Stimulated activated CD8-positive, alpha-beta memory T cell treated with anti-CD3 and anti-CD28 coated beads, Interleukin-15, amount 100 ng/mL, for 4 hours (primary cell): ENCODE measurements at regions not wholly inside any gene's neighbourhood (a gene's known extent, or its start where the extent isn't known, plus 50 kb on each side); places are given as distances from the start of the nearest gene placed in this dataset.
"Not testable (repeated sequence)": the region's sequence is repeated elsewhere in the genome, so short reads cannot be mapped to it uniquely, and the experiment has no call there.

Source experiments
- DNase-seq, 2 donors: peaks; one replicate each; pipeline ENCODE4 v3.0.0-alpha.2; 2020; ENCODE audit warnings: low read depth in 2 of 2

- no peak for DNase-seq
These were observed 60.6 kb upstream of the EMB start for GRCh38 chr5:50501491-50502228.

GRCh38 chr5:50513028-50513457, 72.0 kb upstream of the EMB start:
- DNase-seq = not testable (repeated sequence)

- DNase-seq = not testable (repeated sequence)
These were observed 80.0 kb upstream of the EMB start for GRCh38 chr5:50521060-50521459.

- not testable (repeated sequence) for DNase-seq
These were observed 86.5 kb upstream of the EMB start for GRCh38 chr5:50527514-50528060.

- no peak for DNase-seq
These were observed 94.3 kb upstream of the EMB start for GRCh38 chr5:50535393-50535792.

- DNase-seq = not testable (repeated sequence)
These were observed 96.4 kb upstream of the EMB start for GRCh38 chr5:50537534-50537933.

GRCh38 chr5:50547303-50547702, 106.2 kb upstream of the EMB start:
- no peak for DNase-seq

GRCh38 chr5:50550267-50550666, 109.2 kb upstream of the EMB start:
- no peak for DNase-seq

- DNase-seq = no peak
These were observed 109.9 kb upstream of the EMB start for GRCh38 chr5:50550993-50551392.

GRCh38 chr5:50553560-50553984, 112.5 kb upstream of the EMB start:
- DNase-seq = no peak

GRCh38 chr5:50558640-50559039, 107.8 kb upstream of the PARP8 start:
- DNase-seq = not testable (repeated sequence)

GRCh38 chr5:50559955-50560354, 106.5 kb upstream of the PARP8 start:
- no peak for DNase-seq

GRCh38 chr5:50562694-50563093, 103.7 kb upstream of the PARP8 start:
- no peak for DNase-seq

GRCh38 chr5:50564079-50564478, 102.4 kb upstream of the PARP8 start:
- DNase-seq = no peak

GRCh38 chr5:50564558-50564957, 101.9 kb upstream of the PARP8 start:
- DNase-seq = no peak

- DNase-seq = no peak
These were observed 92.3 kb upstream of the PARP8 start for GRCh38 chr5:50574121-50574520.

GRCh38 chr5:50575740-50576139, 90.7 kb upstream of the PARP8 start:
- DNase-seq = no peak

GRCh38 chr5:50576265-50576664, 90.2 kb upstream of the PARP8 start:
- DNase-seq = no peak

- no peak for DNase-seq
These were observed 89.7 kb upstream of the PARP8 start for GRCh38 chr5:50576686-50577256.

- DNase-seq = no peak
These were observed 85.9 kb upstream of the PARP8 start for GRCh38 chr5:50580506-50580905.

- not testable (repeated sequence) for DNase-seq
These were observed 84.6 kb upstream of the PARP8 start for GRCh38 chr5:50581845-50582244.

GRCh38 chr5:50582699-50583098, 83.7 kb upstream of the PARP8 start:
- no peak for DNase-seq

- no peak for DNase-seq
These were observed 82.8 kb upstream of the PARP8 start for GRCh38 chr5:50583621-50584020.
